SU-DHL-6 (cell line): ENCODE measurements at regions not wholly inside any gene's neighbourhood (a gene's known extent, or its start where the extent isn't known, plus 50 kb on each side); places are given as distances from the start of the nearest gene placed in this dataset.

Experiments
- H2AFZ ChIP-seq: fragments of 200-600 bp; sonication (generic); 2 replicates; pipeline ENCODE4 v1.6.1; 2014; ENCODE audit warnings: low read depth, mild to moderate bottlenecking, moderate library complexity, mixed read lengths, antibody characterized with exemption, low read length; ENCODE audit not compliant: severe bottlenecking
- H3F3A ChIP-seq: fragments of 200-600 bp; shearing (Covaris generic); 2 replicates; pipeline ENCODE4 v1.6.0; 2016; ENCODE audit warnings: antibody characterized with exemption, mild to moderate bottlenecking; ENCODE audit not compliant: insufficient read depth
- H3K27ac ChIP-seq: fragments of 200-600 bp; sonication (generic); 2 replicates; pipeline ENCODE4 v1.5.1; 2016; ENCODE audit warnings: low read depth, mild to moderate bottlenecking, low read length, moderate library complexity, mixed read lengths
- H3K27me3 ChIP-seq: fragments of 200-600 bp; sonication (generic), shearing (Covaris generic); 2 replicates; pipeline ENCODE4 v1.6.0; 2014; ENCODE audit warnings: mild to moderate bottlenecking, low read length
- H3K36me3 ChIP-seq: fragments of 200-600 bp; sonication (generic); 2 replicates; pipeline ENCODE4 v1.6.1; 2014; ENCODE audit warnings: mild to moderate bottlenecking, low read length, mixed read lengths
- H3K4me2 ChIP-seq: fragments of 300-600, 200-600 bp; shearing (Covaris generic), sonication (generic); 2 replicates; pipeline ENCODE4 v1.6.0; 2014; ENCODE audit warnings: low read length, low read depth, mild to moderate bottlenecking; ENCODE audit not compliant: poor library complexity, severe bottlenecking
- H3K4me3 ChIP-seq: fragments of 200-600 bp; sonication (generic); 2 replicates; pipeline ENCODE4 v1.5.1; 2014; ENCODE audit warnings: antibody characterized with exemption, low read length, mild to moderate bottlenecking, mixed read lengths; ENCODE audit not compliant: insufficient read depth, poor library complexity, severe bottlenecking
- H3K79me2 ChIP-seq: fragments of 200-600 bp; sonication (generic); 2 replicates; pipeline ENCODE4 v1.6.1; 2014; ENCODE audit warnings: mild to moderate bottlenecking, low read length, moderate library complexity; ENCODE audit not compliant: insufficient read depth
- H3K9ac ChIP-seq: fragments of 200-600 bp; sonication (generic); 2 replicates; pipeline ENCODE4 v1.7.0; 2014; ENCODE audit warnings: mild to moderate bottlenecking, low read length
- H3K9me2 ChIP-seq: fragments of 200-600 bp; sonication (generic); replicated peaks from 2 replicates; pipeline ENCODE4 v1.6.1; 2014; ENCODE audit warnings: low read length; ENCODE audit not compliant: insufficient read depth
- H3K9me3 ChIP-seq: fragments of 200-600 bp; sonication (generic); 2 replicates; pipeline ENCODE4 v1.6.1; 2014; ENCODE audit warnings: low read length, mixed read lengths; ENCODE audit not compliant: insufficient read depth
- H4K20me1 ChIP-seq: fragments of 200-600 bp; sonication (generic); 2 replicates; pipeline ENCODE4 v1.6.1; 2014; ENCODE audit warnings: low read depth, mild to moderate bottlenecking, antibody characterized with exemption, low read length, moderate library complexity, mixed read lengths
- EZH2phosphoT487 ChIP-seq: fragments of 200-600 bp; sonication (generic), shearing (Covaris generic); conservative IDR thresholded peaks from 2 replicates; pipeline ENCODE4 v1.6.1; 2018; ENCODE audit warnings: mild to moderate bottlenecking, antibody characterized with exemption, low read length, moderate library complexity, mixed read lengths
- TF ChIP-seq, protein P1 (sequence below): fragments of 200-600 bp; sonication (generic); IDR thresholded peaks from one replicate; pipeline ENCODE4 v1.5.1; 2017; ENCODE audit warnings: antibody characterized with exemption, mild to moderate bottlenecking, low read length, moderate library complexity; ENCODE audit not compliant: insufficient read depth, poor library complexity, severe bottlenecking

DNA sequence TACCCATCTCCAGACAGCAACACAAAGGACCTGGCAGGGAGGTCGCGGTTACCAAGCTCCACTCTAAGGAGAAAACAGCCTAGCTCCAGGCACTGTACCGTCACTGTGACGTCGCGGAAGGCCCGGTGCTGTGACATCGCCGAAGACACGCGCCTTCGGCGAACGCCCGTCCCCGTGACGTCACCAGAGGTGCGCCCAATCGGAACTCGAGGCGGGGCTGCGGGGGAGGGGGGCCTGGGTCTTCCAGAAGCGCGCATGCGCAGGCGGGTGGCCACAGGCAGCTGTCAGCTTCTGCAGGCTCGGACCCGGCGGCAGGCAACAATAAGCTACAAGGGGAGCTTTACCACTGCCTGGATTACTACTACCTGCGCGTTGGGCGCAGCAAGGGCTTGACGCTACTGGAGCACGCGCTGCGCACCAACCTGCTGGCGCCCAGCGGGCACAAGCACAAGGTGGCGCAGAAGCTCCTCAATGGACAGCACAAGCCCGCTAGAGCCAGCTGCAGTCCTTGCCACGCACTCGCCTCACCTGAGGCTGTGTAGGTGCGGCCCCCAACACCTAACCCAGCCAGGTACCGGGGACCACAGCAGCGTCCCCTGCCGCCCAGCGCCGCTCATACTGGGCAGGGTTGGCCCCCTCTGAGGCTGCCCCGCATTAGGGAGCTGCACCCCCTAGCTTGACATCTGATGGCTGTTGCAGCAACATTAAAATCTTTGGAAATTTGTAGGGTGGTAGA is 208.4 kb downstream of the TPST1 start:
- H3K9me3 ChIP-seq = no peaks in the 10 kb centered on the region
- H4K20me1 ChIP-seq = no peaks in the 10 kb centered on the region
- H3F3A ChIP-seq = no peaks in the 10 kb centered on the region
- H3K79me2 ChIP-seq = no peaks in the 10 kb centered on the region
- peak overlapping the region; percentile 46; the same call in 1 of the 2 replicates for H3K27ac ChIP-seq
- no peaks in the 10 kb centered on the region for H3K27me3 ChIP-seq
- peak overlapping the region; percentile 40 for H3K9ac ChIP-seq
- H3K9me2 ChIP-seq = no peaks in the 10 kb centered on the region
- peak overlapping the region; percentile 52 for H3K4me3 ChIP-seq
- no peaks in the 10 kb centered on the region for H3K36me3 ChIP-seq
- H2AFZ ChIP-seq = peak overlapping the region; percentile 73
- TF ChIP-seq, protein P1, sequence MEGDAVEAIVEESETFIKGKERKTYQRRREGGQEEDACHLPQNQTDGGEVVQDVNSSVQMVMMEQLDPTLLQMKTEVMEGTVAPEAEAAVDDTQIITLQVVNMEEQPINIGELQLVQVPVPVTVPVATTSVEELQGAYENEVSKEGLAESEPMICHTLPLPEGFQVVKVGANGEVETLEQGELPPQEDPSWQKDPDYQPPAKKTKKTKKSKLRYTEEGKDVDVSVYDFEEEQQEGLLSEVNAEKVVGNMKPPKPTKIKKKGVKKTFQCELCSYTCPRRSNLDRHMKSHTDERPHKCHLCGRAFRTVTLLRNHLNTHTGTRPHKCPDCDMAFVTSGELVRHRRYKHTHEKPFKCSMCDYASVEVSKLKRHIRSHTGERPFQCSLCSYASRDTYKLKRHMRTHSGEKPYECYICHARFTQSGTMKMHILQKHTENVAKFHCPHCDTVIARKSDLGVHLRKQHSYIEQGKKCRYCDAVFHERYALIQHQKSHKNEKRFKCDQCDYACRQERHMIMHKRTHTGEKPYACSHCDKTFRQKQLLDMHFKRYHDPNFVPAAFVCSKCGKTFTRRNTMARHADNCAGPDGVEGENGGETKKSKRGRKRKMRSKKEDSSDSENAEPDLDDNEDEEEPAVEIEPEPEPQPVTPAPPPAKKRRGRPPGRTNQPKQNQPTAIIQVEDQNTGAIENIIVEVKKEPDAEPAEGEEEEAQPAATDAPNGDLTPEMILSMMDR = peak; percentile 57
- no peak for TF ChIP-seq EZH2phosphoT487
- H3K4me2 ChIP-seq = peak overlapping the region; percentile 63

GRCh38 chr7:66415659-66416265 is 210.6 kb downstream of the TPST1 start:
- H3K9me3 ChIP-seq = no peaks in the 10 kb centered on the region
- no peaks in the 10 kb centered on the region for H3K79me2 ChIP-seq
- H3K9me2 ChIP-seq = no peaks in the 10 kb centered on the region
- H3F3A ChIP-seq = no peaks in the 10 kb centered on the region
- H3K27ac ChIP-seq = peak overlapping the region; percentile 50
- H3K4me3 ChIP-seq = no peak overlapping the region
- TF ChIP-seq, protein P1 = no peak
- no peak for TF ChIP-seq EZH2phosphoT487
- no peak overlapping the region for H2AFZ ChIP-seq
- H4K20me1 ChIP-seq = no peaks in the 10 kb centered on the region
- no peak overlapping the region; the same call in 1 of the 2 replicates for H3K9ac ChIP-seq
- H3K27me3 ChIP-seq = no peaks in the 10 kb centered on the region
- H3K36me3 ChIP-seq = no peaks in the 10 kb centered on the region
- H3K4me2 ChIP-seq = peak overlapping the region; percentile 63

- Histone ChIP-seq H3K79me2 (no peaks in the 10 kb centered on the region), H2AFZ (no peak overlapping the region), H3K27ac (no peak overlapping the region), H3K4me2 (no peak overlapping the region), H3K9me2 (no peaks in the 10 kb centered on the region), H3K9ac (no peak overlapping the region), H3K27me3 (no peaks in the 10 kb centered on the region), H3K9me3 (no peaks in the 10 kb centered on the region), H3K4me3 (no peak overlapping the region), H3K36me3 (no peaks in the 10 kb centered on the region), H3F3A (no peaks in the 10 kb centered on the region), H4K20me1 (no peaks in the 10 kb centered on the region)
- no peak for TF ChIP-seq EZH2phosphoT487
- TF ChIP-seq, protein P1 = no peak
Measured at GRCh38 chr7:66418537-66418936, 210.1 kb upstream of the KCTD7 start.
